Loucy (cell line): ENCODE measurements at regions not wholly inside any gene's neighbourhood (a gene's known extent, or its start where the extent isn't known, plus 50 kb on each side); places are given as distances from the start of the nearest gene placed in this dataset.

ENCODE experiments used
- CTCF ChIP-seq: fragments of 200-600 bp; sonication (generic); conservative IDR thresholded peaks from 2 replicates; pipeline ENCODE4 v1.5.1; 2014; ENCODE audit warnings: mild to moderate bottlenecking, antibody characterized with exemption, low read length
- EZH2phosphoT487 ChIP-seq: fragments of 200-600 bp; IDR thresholded peaks from 2 replicates; pipeline ENCODE4 v1.6.1; 2018; ENCODE audit warnings: antibody characterized with exemption, mild to moderate bottlenecking, moderate library complexity, borderline replicate concordance

- TF ChIP-seq CTCF (no peak), EZH2phosphoT487 (no peak)
These were observed 74.9 kb downstream of the TNFAIP3 start for GRCh38 chr6:137941995-137942394.
